ENCODE measurements at regions not wholly inside any gene's neighbourhood (a gene's known extent, or its start where the extent isn't known, plus 50 kb on each side); places are given as distances from the start of the nearest gene placed in this dataset.

- no peak for DNase-seq (ENCODE audit: extremely low read depth in 1 of 11, low read depth in 9 of 11, low spot score in 4 of 11)
These were observed 666.6 kb upstream of the ARGLU1 start for GRCh38 chr13:107234319-107235073.

GRCh38 chr13:107233541-107233940, 665.6 kb upstream of the ARGLU1 start:
- DNase-seq (ENCODE audit: extremely low read depth in 1 of 11, low read depth in 9 of 11, low spot score in 4 of 11), result no peak

- DNase-seq (ENCODE audit: extremely low read depth in 1 of 11, low read depth in 9 of 11, low spot score in 4 of 11), result no peak
These were observed 664.0 kb upstream of the ARGLU1 start for GRCh38 chr13:107231944-107232343.

GRCh38 chr13:107223867-107224266, 655.9 kb upstream of the ARGLU1 start:
- no peak for DNase-seq (ENCODE audit: extremely low read depth in 1 of 11, low read depth in 9 of 11, low spot score in 4 of 11)

- no peak for DNase-seq (ENCODE audit: extremely low read depth in 1 of 11, low read depth in 9 of 11, low spot score in 4 of 11)
These were observed 654.7 kb upstream of the ARGLU1 start for GRCh38 chr13:107222597-107222996.

- DNase-seq (ENCODE audit: extremely low read depth in 1 of 11, low read depth in 9 of 11, low spot score in 4 of 11), result no peak
These were observed 652.3 kb upstream of the ARGLU1 start for GRCh38 chr13:107220245-107220644.

- DNase-seq (ENCODE audit: extremely low read depth in 1 of 11, low read depth in 9 of 11, low spot score in 4 of 11), result no peak
These were observed 649.3 kb upstream of the ARGLU1 start for GRCh38 chr13:107217251-107217650.

- no peak for DNase-seq (ENCODE audit: extremely low read depth in 1 of 11, low read depth in 9 of 11, low spot score in 4 of 11)
These were observed 648.3 kb upstream of the ARGLU1 start for GRCh38 chr13:107216046-107216755.

- DNase-seq (ENCODE audit: extremely low read depth in 1 of 11, low read depth in 9 of 11, low spot score in 4 of 11), result peak; percentile 50 to 84 (median 72)
These were observed 643.1 kb upstream of the ARGLU1 start for GRCh38 chr13:107211073-107211472.

GRCh38 chr13:107210723-107211030, 642.7 kb upstream of the ARGLU1 start:
- no peak for DNase-seq (ENCODE audit: extremely low read depth in 1 of 11, low read depth in 9 of 11, low spot score in 4 of 11)

- no peak for DNase-seq (ENCODE audit: extremely low read depth in 1 of 11, low read depth in 9 of 11, low spot score in 4 of 11)
These were observed 642.1 kb upstream of the ARGLU1 start for GRCh38 chr13:107209824-107210722.

- no peak for DNase-seq (ENCODE audit: extremely low read depth in 1 of 11, low read depth in 9 of 11, low spot score in 4 of 11)
These were observed 641.0 kb upstream of the ARGLU1 start for GRCh38 chr13:107208889-107209288.

GRCh38 chr13:107205318-107206104, 637.6 kb upstream of the ARGLU1 start:
- DNase-seq (ENCODE audit: extremely low read depth in 1 of 11, low read depth in 9 of 11, low spot score in 4 of 11), result peak in 5 of 11 donors; percentile 35 to 53 (median 45)

- DNase-seq (ENCODE audit: extremely low read depth in 1 of 11, low read depth in 9 of 11, low spot score in 4 of 11), result no peak
These were observed 635.4 kb upstream of the ARGLU1 start for GRCh38 chr13:107203146-107203847.

GRCh38 chr13:107202371-107203023, 634.6 kb upstream of the ARGLU1 start:
- peak in 1 of 11 donors; percentile 40 for DNase-seq (ENCODE audit: extremely low read depth in 1 of 11, low read depth in 9 of 11, low spot score in 4 of 11)

- no peak for DNase-seq (ENCODE audit: extremely low read depth in 1 of 11, low read depth in 9 of 11, low spot score in 4 of 11)
These were observed 632.6 kb upstream of the ARGLU1 start for GRCh38 chr13:107200491-107200890.

GRCh38 chr13:107192289-107192688, 624.4 kb upstream of the ARGLU1 start:
- DNase-seq (ENCODE audit: extremely low read depth in 1 of 11, low read depth in 9 of 11, low spot score in 4 of 11), result no peak

- DNase-seq (ENCODE audit: extremely low read depth in 1 of 11, low read depth in 9 of 11, low spot score in 4 of 11), result no peak
These were observed 622.1 kb upstream of the ARGLU1 start for GRCh38 chr13:107190065-107190464.
